CD4-positive, alpha-beta T cell (primary cell): ENCODE measurements at regions not wholly inside any gene's neighbourhood (a gene's known extent, or its start where the extent isn't known, plus 50 kb on each side); places are given as distances from the start of the nearest gene placed in this dataset.
"Not testable (repeated sequence)": the region's sequence is repeated elsewhere in the genome, so short reads cannot be mapped to it uniquely, and the experiment has no call there.

Source experiments
- ATAC-seq: fragments of 200-7000 bp; cut with Tn5 transposase; one replicate; pipeline ENCODE4 v1.10.0; 2022; ENCODE audit warnings: mild to moderate bottlenecking; ENCODE audit not compliant: poor library complexity
- CTCF ChIA-PET: fragments of 350-600 bp; sonication (Branson Sonifier 250); formaldehyde crosslinking; loops from one replicate; lab custom pipeline; 2021; ENCODE audit warnings: antibody characterized with exemption, inconsistent platforms; lab: Charles Lee
- POLR2A ChIA-PET: fragments of 350-600 bp; sonication (Branson Sonifier 250); formaldehyde crosslinking; loops from one replicate; lab custom pipeline; 2021; ENCODE audit warnings: antibody characterized with exemption, inconsistent platforms; lab: Charles Lee
- DNase-seq, 14 experiments: peaks; one replicate each; pipeline ENCODE4 v3.0.0-alpha.2; 2013 to 2020; ENCODE audit warnings: mixed read lengths in 2 of 14
- H3K27ac ChIP-seq, 2 donors: one replicate each; pipeline versions ENCODE4 v1.5.1 to v1.7.0; 2013; ENCODE audit warnings: low read length in 2 of 2, low read depth in 1 of 2, mild to moderate bottlenecking in 1 of 2
- H3K27me3 ChIP-seq, 2 experiments: 1 replicate in 1 of 2; 2 replicates in 1 of 2; pipeline versions ENCODE4 v1.6.1 to v1.7.0; 2013; ENCODE audit warnings: low read length in 2 of 2, control low read depth in 1 of 2, mild to moderate bottlenecking in 1 of 2, moderate library complexity in 1 of 2; ENCODE audit not compliant: insufficient read depth in 2 of 2, control insufficient read depth in 1 of 2
- H3K36me3 ChIP-seq: one replicate; pipeline ENCODE4 v1.6.1; 2013; ENCODE audit warnings: low read length, control low read depth; ENCODE audit not compliant: insufficient read depth
- H3K4me1 ChIP-seq: one replicate; pipeline ENCODE4 v1.6.1; 2013; ENCODE audit warnings: low read length, control low read depth; ENCODE audit not compliant: insufficient read depth
- H3K4me3 ChIP-seq: one replicate; pipeline ENCODE4 v1.5.1; 2013; ENCODE audit warnings: mild to moderate bottlenecking, low read length, moderate library complexity
- H3K9me3 ChIP-seq, 2 experiments: 1 replicate in 1 of 2; 2 replicates in 1 of 2; pipeline versions ENCODE4 v1.6.1 to v1.7.0; 2013; ENCODE audit warnings: low read length in 2 of 2, mild to moderate bottlenecking in 2 of 2, control low read depth in 1 of 2, moderate library complexity in 1 of 2; ENCODE audit not compliant: control insufficient read depth in 1 of 2, insufficient read depth in 1 of 2
- H3K27ac Mint-ChIP-seq: one replicate; pipeline ENCODE4 v1.8.0; 2020; ENCODE audit warnings: mixed read lengths
- H3K27me3 Mint-ChIP-seq: one replicate; pipeline ENCODE4 v1.8.0; 2021; ENCODE audit warnings: mixed read lengths
- H3K36me3 Mint-ChIP-seq: one replicate; pipeline ENCODE4 v1.8.0; 2021; ENCODE audit warnings: low read depth, mixed read lengths
- H3K4me1 Mint-ChIP-seq: one replicate; pipeline ENCODE4 v1.8.0; 2021; ENCODE audit warnings: low read depth, mixed read lengths
- H3K4me3 Mint-ChIP-seq: one replicate; pipeline ENCODE4 v1.8.0; 2020; ENCODE audit warnings: mild to moderate bottlenecking, mixed read lengths
- H3K9me3 Mint-ChIP-seq: one replicate; pipeline ENCODE4 v1.8.0; 2020; ENCODE audit warnings: mixed read lengths
- intact Hi-C, 2 experiments: fragments of 100-400 bp; cut with DNase I in 1 of 2; cut with micrococcal nuclease in 1 of 2; formaldehyde crosslinking; loops; one replicate each; pipeline versions ENCODE4 v1.15.1 to v1.9.0; 2023 to 2025; cut with DNase I, micrococcal nuclease
- TF ChIP-seq, protein P1 (sequence below): fragments of 200-600 bp; IDR thresholded peaks from one replicate; pipeline ENCODE4 v1.8.0; 2022; ENCODE audit warnings: antibody characterized with exemption, mild to moderate bottlenecking

DNA sequence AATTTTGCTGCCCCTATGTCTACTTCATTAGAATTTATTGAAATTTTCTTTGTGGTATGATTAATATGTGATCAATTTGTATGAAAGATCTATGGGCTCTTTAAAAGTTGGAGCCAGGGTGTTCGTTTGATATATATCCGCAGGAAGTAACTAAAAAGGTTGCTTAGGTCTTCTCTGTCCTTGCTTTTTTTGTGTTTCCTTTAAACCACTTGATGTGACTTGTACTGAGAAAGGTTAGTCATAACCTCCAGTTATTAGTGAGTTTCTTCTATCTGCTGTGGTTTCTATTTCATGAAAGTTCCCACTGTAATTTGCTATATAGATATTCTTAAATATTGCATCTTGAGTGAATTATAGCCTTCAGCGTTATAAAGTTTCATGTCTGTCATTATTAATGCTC lies 585.3 kb upstream of the ARID1B start:
- Histone ChIP-seq H3K27ac (no peak overlapping the region), H3K36me3 (no peaks in the 10 kb centered on the region), H3K4me1 (no peaks in the 10 kb centered on the region), H3K4me3 (no peak overlapping the region), H3K27me3 (no peaks in the 10 kb centered on the region), H3K9me3 (no peaks in the 10 kb centered on the region)
- TF ChIP-seq, protein P1, sequence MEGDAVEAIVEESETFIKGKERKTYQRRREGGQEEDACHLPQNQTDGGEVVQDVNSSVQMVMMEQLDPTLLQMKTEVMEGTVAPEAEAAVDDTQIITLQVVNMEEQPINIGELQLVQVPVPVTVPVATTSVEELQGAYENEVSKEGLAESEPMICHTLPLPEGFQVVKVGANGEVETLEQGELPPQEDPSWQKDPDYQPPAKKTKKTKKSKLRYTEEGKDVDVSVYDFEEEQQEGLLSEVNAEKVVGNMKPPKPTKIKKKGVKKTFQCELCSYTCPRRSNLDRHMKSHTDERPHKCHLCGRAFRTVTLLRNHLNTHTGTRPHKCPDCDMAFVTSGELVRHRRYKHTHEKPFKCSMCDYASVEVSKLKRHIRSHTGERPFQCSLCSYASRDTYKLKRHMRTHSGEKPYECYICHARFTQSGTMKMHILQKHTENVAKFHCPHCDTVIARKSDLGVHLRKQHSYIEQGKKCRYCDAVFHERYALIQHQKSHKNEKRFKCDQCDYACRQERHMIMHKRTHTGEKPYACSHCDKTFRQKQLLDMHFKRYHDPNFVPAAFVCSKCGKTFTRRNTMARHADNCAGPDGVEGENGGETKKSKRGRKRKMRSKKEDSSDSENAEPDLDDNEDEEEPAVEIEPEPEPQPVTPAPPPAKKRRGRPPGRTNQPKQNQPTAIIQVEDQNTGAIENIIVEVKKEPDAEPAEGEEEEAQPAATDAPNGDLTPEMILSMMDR, result no peak
- Mint-ChIP-seq H3K4me1 (peaks cover 29% of the 10 kb centered on the region), H3K27ac (peak overlapping the region; percentile 57), H3K4me3 (peak overlapping the region; percentile 3), H3K36me3 (no peaks in the 10 kb centered on the region), H3K9me3 (peaks cover 3% of the 10 kb centered on the region), H3K27me3 (no peaks in the 10 kb centered on the region)
- intact Hi-C loops, result loop anchor here in 1 of 2 experiments (10.0 kb wide), 1 partner anchor 203 kb away; no protein-coding TSS in a partner anchor
- DNase-seq, result peak in 1 of 14 experiments; percentile 42
- ATAC-seq, result peak; percentile 77
- ChIA-PET POLR2A (interaction anchor here (1.3 kb wide), 1 partner anchor 24 kb away, joined by 8 read pairs; no protein-coding TSS in a partner anchor), CTCF (interaction anchor here (0.7 kb wide), 1 partner anchor 189 kb away, joined by 3 read pairs; no protein-coding TSS in a partner anchor)

DNA sequence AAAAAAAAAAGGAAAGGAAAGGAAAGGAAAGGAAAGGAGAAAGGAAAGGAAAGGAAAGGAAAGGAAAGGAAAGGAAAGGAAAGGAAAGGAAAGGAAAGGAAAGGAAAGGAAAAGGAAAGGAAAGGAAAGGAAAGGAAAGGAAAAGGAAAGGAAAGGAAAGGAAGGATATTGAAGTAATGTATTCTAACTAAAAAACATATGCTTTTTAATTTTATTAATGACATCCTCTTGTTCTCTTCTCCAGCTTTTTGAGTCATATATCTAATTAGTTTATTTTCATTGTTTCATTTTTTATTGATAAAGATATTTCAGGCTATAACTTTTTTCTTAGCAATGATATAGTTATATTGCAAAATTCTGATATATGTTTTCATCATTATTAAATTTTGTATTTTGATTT lies 585.8 kb upstream of the ARID1B start:
- H3K4me1 ChIP-seq, H3K36me3 ChIP-seq, H3K36me3 Mint-ChIP-seq, CTCF ChIA-PET, H3K9me3 ChIP-seq, DNase-seq, POLR2A ChIA-PET, H3K4me3 Mint-ChIP-seq, H3K9me3 Mint-ChIP-seq, H3K4me3 ChIP-seq, H3K27me3 ChIP-seq, H3K27ac ChIP-seq, H3K27me3 Mint-ChIP-seq, ATAC-seq, H3K27ac Mint-ChIP-seq: not testable (repeated sequence)
- intact Hi-C loops, result loop anchor here in 1 of 2 experiments (10.0 kb wide), 1 partner anchor 203 kb away; no protein-coding TSS in a partner anchor
- H3K4me1 Mint-ChIP-seq, result peaks cover 25% of the 10 kb centered on the region

DNA sequence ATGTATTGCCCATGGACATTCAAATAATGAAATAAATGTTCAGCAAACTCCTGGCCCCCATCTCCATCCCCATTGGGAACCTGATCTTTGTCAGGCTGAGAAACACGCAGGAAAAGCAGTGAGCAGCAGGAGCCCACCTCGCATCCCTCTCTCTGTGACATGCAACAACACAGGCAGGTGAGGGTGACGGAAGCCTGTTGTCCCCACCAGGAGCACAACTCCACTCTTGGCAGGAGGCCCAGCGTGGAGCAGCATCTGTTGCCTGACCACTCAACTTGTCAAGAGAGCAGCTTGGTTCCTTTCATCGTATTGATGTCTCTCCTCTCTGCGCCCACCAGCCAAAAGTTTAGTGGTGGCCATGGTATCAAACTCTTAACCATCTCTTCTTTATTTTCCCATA lies 586.9 kb upstream of the ARID1B start:
- POLR2A ChIA-PET, result no interaction called here
- Histone ChIP-seq H3K27ac (no peak overlapping the region), H3K36me3 (no peaks in the 10 kb centered on the region), H3K4me1 (no peaks in the 10 kb centered on the region), H3K27me3 (no peaks in the 10 kb centered on the region), H3K4me3 (no peak overlapping the region), H3K9me3 (no peaks in the 10 kb centered on the region)
- Mint-ChIP-seq H3K4me1 (peaks cover 25% of the 10 kb centered on the region), H3K27ac (no peak overlapping the region), H3K4me3 (no peak overlapping the region), H3K9me3 (peaks cover 3% of the 10 kb centered on the region), H3K27me3 (no peaks in the 10 kb centered on the region), H3K36me3 (no peaks in the 10 kb centered on the region)
- TF ChIP-seq, protein P1, result no peak
- CTCF ChIA-PET, result no interaction called here
- ATAC-seq (no peak), DNase-seq (no peak)
- intact Hi-C loops, result loop anchor here in 1 of 2 experiments (10.0 kb wide), 1 partner anchor 205 kb away; no protein-coding TSS in a partner anchor

DNA sequence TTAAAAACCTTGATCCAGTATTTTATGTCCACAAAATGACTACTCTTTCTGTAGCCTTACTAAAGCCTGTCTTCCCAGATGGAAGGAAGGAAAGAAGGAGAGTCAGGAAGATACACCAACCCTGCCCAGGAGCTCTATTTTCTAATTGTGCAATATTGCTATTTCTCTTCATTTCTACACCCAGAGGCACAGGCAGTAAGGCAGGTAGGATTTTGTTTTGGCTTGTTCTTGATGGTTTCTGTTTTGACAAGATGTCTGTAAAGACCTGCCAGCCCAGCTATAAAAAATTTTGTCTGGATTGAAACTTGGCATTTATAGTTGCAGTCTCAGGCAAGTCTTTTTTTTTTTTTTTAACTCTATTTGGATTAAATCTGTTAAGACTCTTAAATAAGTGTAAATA lies 587.5 kb upstream of the ARID1B start:
- CTCF ChIA-PET, result no interaction called here
- H3K27ac Mint-ChIP-seq, result no peak overlapping the region

More for the DNA sequence above, 587.5 kb upstream of the ARID1B start:
- intact Hi-C loops, result loop anchor here in 1 of 2 experiments (10.0 kb wide), 1 partner anchor 205 kb away; no protein-coding TSS in a partner anchor
- no peaks in the 10 kb centered on the region for H3K36me3 ChIP-seq
- Mint-ChIP-seq H3K27me3 (no peaks in the 10 kb centered on the region), H3K36me3 (no peaks in the 10 kb centered on the region), H3K9me3 (peaks cover 3% of the 10 kb centered on the region), H3K4me3 (no peak overlapping the region), H3K4me1 (peaks cover 30% of the 10 kb centered on the region)
- no peaks in the 10 kb centered on the region for H3K4me1 ChIP-seq
- no peak overlapping the region for H3K27ac ChIP-seq
- H3K4me3 ChIP-seq, result no peak overlapping the region
- TF ChIP-seq, protein P1, result no peak
- no peaks in the 10 kb centered on the region for H3K27me3 ChIP-seq
- no peak for DNase-seq
- no peaks in the 10 kb centered on the region for H3K9me3 ChIP-seq
- POLR2A ChIA-PET, result no interaction called here
- no peak for ATAC-seq
